HG03460 (cell line): ENCODE measurements at regions not wholly inside any gene's neighbourhood (a gene's known extent, or its start where the extent isn't known, plus 50 kb on each side); places are given as distances from the start of the nearest gene placed in this dataset.
"Not testable (repeated sequence)": the region's sequence is repeated elsewhere in the genome, so short reads cannot be mapped to it uniquely, and the experiment has no call there.

ENCODE experiments used
- ATAC-seq: cut with Tn5 transposase; IDR thresholded peaks from one replicate; pipeline ENCODE4 v1.9.1; 2021; ENCODE audit not compliant: unreplicated experiment

- ATAC-seq: no peak
Observed at GRCh38 chr6:80594461-80594860, 488.0 kb downstream of the BCKDHB start.

- ATAC-seq: no peak
Observed at GRCh38 chr6:80592436-80592835, 486.0 kb downstream of the BCKDHB start.

DNA sequence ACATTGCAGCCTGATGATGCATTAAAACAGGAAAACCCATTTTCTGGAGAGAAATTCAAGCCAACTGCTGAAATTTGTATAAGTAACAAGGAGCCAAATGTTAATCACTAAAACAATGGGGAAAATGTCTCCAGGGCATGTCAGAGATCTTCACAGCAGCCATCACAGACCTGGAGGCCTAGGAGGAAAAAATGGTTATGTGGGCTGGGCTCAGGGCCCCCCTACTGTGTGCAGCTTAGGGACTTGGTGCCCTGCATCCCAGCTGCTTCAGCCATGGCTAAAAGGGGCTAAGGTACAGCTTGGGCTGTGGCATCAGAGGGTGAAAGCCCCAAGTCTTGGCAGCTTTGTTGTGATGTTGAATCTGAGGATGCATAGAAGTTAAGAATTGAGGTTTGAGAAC is 479.8 kb downstream of the BCKDHB start:
- no peak for ATAC-seq

GRCh38 chr6:80579391-80580023 is 473.0 kb downstream of the BCKDHB start:
- ATAC-seq: no peak

DNA sequence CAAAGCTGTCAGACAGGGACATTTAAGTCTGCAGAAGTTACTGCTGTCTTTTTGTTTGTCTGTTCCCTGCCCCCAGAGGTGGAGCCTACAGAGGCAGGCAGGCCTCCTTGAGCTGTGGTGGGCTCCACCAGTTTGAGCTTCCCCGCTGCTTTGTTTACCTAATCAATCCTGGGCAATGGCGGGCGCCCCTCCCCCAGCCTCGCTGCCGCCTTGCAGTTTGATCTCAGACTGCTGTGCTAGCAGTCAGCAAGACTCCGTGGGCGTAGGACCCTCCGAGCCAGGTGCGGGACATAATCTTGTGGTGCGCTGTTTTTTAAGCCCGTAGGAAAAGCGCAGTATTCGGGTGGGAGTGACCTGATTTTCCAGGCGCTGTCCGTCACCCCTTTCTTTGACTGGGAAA is 466.8 kb downstream of the BCKDHB start:
- ATAC-seq: not testable (repeated sequence)

DNA sequence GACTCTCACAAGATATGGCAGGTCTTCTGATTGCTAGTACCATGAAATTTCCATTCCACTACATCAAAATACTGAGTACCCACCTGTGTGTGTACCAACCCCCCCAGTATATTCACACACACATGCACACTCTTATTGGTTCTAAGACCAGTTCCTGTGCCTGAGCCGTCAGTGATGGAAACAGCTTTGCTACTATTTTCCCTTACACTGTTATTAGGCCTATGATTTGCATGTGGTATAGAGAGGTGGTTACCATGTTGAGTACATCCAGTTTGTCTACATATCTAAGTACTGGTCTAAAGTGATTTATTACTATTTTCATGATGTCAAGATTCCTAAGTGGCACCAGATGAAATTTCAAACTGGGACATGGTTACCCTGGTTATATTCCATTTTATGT is 459.9 kb downstream of the BCKDHB start:
- no peak for ATAC-seq

GRCh38 chr6:80553071-80553740 is 446.7 kb downstream of the BCKDHB start:
- no peak for ATAC-seq

DNA sequence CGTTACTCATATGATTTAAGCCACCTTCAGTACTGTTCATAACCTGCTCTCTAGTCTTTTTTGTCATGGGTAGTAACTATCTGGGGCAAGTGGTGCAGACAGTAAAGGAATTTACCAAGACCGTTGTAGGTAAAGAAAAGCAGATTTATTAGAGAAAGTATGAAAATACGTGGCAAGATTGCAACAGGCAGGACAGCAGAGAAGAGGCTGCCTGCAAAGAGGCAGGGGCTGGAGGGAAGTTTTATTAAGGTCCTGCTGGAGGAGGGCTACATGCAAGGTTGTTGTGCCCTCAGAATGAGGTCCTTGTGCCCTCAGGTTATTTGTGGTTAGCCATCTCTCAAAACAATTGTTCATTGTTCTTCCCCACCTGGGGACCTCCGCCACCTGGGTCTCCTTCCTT is 444.3 kb downstream of the BCKDHB start:
- ATAC-seq: no peak

DNA sequence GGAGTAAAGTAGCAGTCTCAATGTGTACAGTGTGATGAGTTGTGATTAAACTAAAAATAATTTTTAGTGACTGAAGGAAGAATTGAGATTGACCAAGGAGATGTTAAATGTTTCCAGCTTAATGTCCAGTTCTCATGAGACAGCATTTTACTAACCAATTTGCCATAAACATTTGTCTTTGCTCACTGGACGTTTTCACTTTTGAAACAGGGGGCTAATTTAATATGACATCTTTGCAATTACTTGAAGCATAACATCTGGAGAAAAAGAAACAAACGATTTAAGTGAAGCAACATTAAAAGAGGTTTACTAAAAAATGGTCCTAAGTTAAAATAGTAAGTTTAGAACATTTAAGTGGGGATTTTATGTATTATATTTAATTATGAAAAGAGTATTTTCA is 443.8 kb downstream of the BCKDHB start:
- no peak for ATAC-seq

DNA sequence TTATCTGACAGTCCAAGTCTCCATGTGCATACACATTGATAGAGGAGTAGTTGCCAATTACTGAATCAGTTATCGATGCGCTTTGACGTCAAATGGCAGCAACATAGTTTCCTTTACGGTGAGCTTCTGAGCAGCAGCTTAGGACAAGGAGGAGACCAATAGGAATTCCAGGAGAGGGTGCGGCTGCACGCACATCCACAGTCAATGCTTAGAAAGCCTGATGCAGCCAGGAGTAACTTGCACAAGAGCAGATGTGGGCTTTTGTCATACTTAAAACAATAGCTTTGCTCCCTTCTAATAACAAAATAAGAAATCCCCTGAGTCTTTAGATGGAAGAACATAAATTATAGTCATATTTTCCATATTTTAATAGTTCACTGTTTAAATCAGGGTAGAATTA is 442.1 kb downstream of the BCKDHB start:
- ATAC-seq: no peak

- no peak for ATAC-seq
Observed at GRCh38 chr6:80547827-80548226, 441.4 kb downstream of the BCKDHB start.

- no peak for ATAC-seq
Observed at GRCh38 chr6:80544976-80545722, 438.7 kb downstream of the BCKDHB start.

DNA sequence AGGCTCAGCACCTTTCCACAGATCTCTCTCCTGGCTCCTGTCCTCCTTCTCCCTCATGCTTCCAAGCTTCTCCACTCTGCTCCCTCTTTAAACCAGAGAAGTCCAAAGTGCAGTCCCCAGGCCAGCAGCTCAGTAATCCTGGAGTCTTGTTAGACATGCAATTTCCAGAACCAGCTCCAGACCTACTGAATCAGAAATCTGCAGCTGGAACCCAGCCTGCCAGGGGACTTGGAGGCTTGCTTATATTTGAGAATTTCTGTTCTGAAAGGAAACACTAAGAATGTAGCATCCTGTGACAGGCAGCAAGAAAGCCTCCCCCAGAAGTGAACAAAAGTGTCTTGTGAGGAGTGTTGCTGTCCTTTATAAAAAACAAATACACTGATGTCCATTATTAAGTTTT is 438.1 kb downstream of the BCKDHB start:
- no peak for ATAC-seq

GRCh38 chr6:80543598-80544222 is 437.2 kb downstream of the BCKDHB start:
- ATAC-seq: no peak

GRCh38 chr6:80543151-80543550 is 436.7 kb downstream of the BCKDHB start:
- no peak for ATAC-seq

DNA sequence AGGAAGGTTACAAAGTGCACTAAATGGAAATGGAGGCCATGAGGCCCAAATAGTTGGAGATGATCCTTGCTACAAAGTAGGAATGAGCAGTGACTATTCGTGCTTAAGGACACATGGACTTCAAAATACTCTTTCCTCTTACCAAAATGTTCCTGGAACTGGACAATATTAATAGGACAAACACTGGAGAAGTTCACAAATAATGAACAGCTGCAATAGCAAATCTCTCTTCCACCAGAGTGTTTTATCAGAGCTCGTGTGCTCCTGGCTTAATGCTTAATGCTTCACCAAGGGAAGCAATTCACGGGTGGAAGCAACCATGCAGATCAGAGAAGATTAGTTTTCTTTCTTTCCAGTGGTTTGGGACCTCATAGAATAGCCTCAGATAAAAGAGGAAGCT is 435.4 kb downstream of the BCKDHB start:
- ATAC-seq: no peak

- no peak for ATAC-seq
Observed at GRCh38 chr6:80541181-80541580, 434.7 kb downstream of the BCKDHB start.

GRCh38 chr6:80540700-80541099 is 434.2 kb downstream of the BCKDHB start:
- ATAC-seq: no peak

GRCh38 chr6:80537118-80537972 is 430.9 kb downstream of the BCKDHB start:
- no peak for ATAC-seq

GRCh38 chr6:80535914-80536565 is 429.6 kb downstream of the BCKDHB start:
- ATAC-seq: no peak
